ENCODE measurements at regions not wholly inside any gene's neighbourhood (a gene's known extent, or its start where the extent isn't known, plus 50 kb on each side); places are given as distances from the start of the nearest gene placed in this dataset.

DNA sequence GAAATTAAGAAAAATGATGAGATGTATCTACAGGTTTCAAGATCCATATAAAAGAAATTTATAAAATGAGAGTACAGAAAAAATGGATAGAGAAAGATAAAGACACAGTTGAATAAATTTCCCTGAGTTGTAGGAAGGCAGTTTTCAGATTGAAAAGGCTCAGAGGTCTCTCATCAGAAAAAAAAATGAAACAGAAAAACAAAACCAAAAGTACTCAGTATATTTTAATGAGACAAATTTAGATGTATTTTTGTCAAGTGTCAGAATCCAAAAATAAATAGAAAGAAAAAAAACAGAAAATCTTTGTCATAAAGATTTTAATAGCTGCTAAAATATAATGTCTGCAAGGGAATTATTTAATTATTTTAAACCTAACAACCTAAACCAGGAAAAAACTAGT is 520.5 kb downstream of the KCNJ3 start:
- H2AK5ac ChIP-seq (ENCODE audit: low read depth, low read length), result no peak overlapping the region
- ChIA-PET POLR2A (ENCODE audit: unreplicated experiment) (no interaction called here), CTCF (no interaction called here)
- no peak for ATAC-seq (ENCODE audit: low read depth)
- no peak overlapping the region for H3K9ac ChIP-seq (ENCODE audit: low read depth, low read length)
- H2AK9ac ChIP-seq (replicated peaks; ENCODE audit: low read depth, low read length, poor library complexity), result no peak overlapping the region
- no peak for TF ChIP-seq RAD21 (IDR thresholded peaks at IDR 0.05; ENCODE audit: low read length)
- TF ChIP-seq MAZ (IDR thresholded peaks at IDR 0.05; ENCODE audit: borderline replicate concordance, low read depth, low read length), result no peak
- TF ChIP-seq, protein P1, sequence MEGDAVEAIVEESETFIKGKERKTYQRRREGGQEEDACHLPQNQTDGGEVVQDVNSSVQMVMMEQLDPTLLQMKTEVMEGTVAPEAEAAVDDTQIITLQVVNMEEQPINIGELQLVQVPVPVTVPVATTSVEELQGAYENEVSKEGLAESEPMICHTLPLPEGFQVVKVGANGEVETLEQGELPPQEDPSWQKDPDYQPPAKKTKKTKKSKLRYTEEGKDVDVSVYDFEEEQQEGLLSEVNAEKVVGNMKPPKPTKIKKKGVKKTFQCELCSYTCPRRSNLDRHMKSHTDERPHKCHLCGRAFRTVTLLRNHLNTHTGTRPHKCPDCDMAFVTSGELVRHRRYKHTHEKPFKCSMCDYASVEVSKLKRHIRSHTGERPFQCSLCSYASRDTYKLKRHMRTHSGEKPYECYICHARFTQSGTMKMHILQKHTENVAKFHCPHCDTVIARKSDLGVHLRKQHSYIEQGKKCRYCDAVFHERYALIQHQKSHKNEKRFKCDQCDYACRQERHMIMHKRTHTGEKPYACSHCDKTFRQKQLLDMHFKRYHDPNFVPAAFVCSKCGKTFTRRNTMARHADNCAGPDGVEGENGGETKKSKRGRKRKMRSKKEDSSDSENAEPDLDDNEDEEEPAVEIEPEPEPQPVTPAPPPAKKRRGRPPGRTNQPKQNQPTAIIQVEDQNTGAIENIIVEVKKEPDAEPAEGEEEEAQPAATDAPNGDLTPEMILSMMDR (conservative IDR thresholded peaks at IDR 0.05; ENCODE audit: low read depth, low read length), result no peak
- no peak for TF ChIP-seq BHLHE40 (IDR thresholded peaks at IDR 0.05; ENCODE audit: low read depth, low read length)
- no peak for TF ChIP-seq CEBPB (IDR thresholded peaks at IDR 0.05; ENCODE audit: low read depth, low read length)
- no peak for TF ChIP-seq RCOR1 (IDR thresholded peaks at IDR 0.05; ENCODE audit: insufficient replicate concordance, low read length)
- no peak for TF ChIP-seq FOS (IDR thresholded peaks at IDR 0.05; ENCODE audit: low read depth, low read length)
- H3K4me1 ChIP-seq (ENCODE audit: control insufficient read depth, insufficient read depth, low read length), result no peaks in the 10 kb centered on the region
- no peak overlapping the region for H3K4me2 ChIP-seq (ENCODE audit: low read depth, low read length)
- no peak overlapping the region for H3K14ac ChIP-seq (replicated peaks; ENCODE audit: low read depth, low read length)
- no peak overlapping the region for H2BK5ac ChIP-seq (ENCODE audit: low read depth, low read length, poor library complexity, severe bottlenecking)
- no peaks in the 10 kb centered on the region for H3K9me1 ChIP-seq (ENCODE audit: insufficient read depth, low read length)
- no peak overlapping the region for H3K23ac ChIP-seq (ENCODE audit: low read depth, low read length)
- H3K27ac ChIP-seq (ENCODE audit: insufficient read depth, low read length), result no peak overlapping the region
- DNase-seq, result no peak
- in situ Hi-C loops (cut with MboI; ENCODE audit: low sequenced_read_pairs), result no loop called here
- intact Hi-C loops (cut with micrococcal nuclease), result no loop called here
- dilution Hi-C loops (cut with HindIII; ENCODE audit: low sequenced_read_pairs, unreplicated experiment), result no loop called here
- H2BK20ac ChIP-seq (ENCODE audit: low read depth, low read length), result no peak overlapping the region
- no peaks in the 10 kb centered on the region for H3K79me1 ChIP-seq (ENCODE audit: low read depth in 1 of 2, low read length in 2 of 2)
- no peak overlapping the region for H4K5ac ChIP-seq (ENCODE audit: low read depth, low read length)
- no peak overlapping the region for H3K4me3 ChIP-seq (ENCODE audit: insufficient read depth, low read depth, low read length)
- H4K8ac ChIP-seq (ENCODE audit: low read depth in 2 of 2, low read length in 2 of 2), result no peak overlapping the region
- no peaks in the 10 kb centered on the region for H4K20me1 ChIP-seq (ENCODE audit: insufficient read depth, low read length)
- H3K4ac ChIP-seq (ENCODE audit: low read depth, low read length), result no peak overlapping the region
- no peak overlapping the region for H2BK15ac ChIP-seq (ENCODE audit: low read depth, low read length)
- H3K36me3 ChIP-seq (ENCODE audit: control insufficient read depth, insufficient read depth, low read length), result no peaks in the 10 kb centered on the region
- H4K91ac ChIP-seq (ENCODE audit: insufficient read depth, low read depth, low read length), result no peak overlapping the region
- no peak overlapping the region for H2BK120ac ChIP-seq (ENCODE audit: low read depth, low read length)
- H2AFZ ChIP-seq (replicated peaks; ENCODE audit: low read length, poor library complexity), result no peak overlapping the region
- no peaks in the 10 kb centered on the region for H3K27me3 ChIP-seq (ENCODE audit: control insufficient read depth, insufficient read depth, low read length)
- H3K9me3 ChIP-seq (ENCODE audit: control insufficient read depth, insufficient read depth, low read length), result peaks cover 2% of the 10 kb centered on the region; the same call in 1 of the 2 replicates
- BruUV-seq (replicated peaks), result no TSS peak
- H3K18ac ChIP-seq (ENCODE audit: low read depth, low read length), result no peak overlapping the region
- no peak overlapping the region for H3K56ac ChIP-seq (ENCODE audit: extremely low read depth, insufficient read depth, low read length)

Measured in IMR-90 (cell line).